ENCODE measurements at regions not wholly inside any gene's neighbourhood (a gene's known extent, or its start where the extent isn't known, plus 50 kb on each side); places are given as distances from the start of the nearest gene placed in this dataset.
"Not testable (repeated sequence)": the region's sequence is repeated elsewhere in the genome, so short reads cannot be mapped to it uniquely, and the experiment has no call there.

GRCh38 chr5:67799732-67800234, 415.8 kb upstream of the PIK3R1 start:
- Mint-ChIP-seq H3K27ac (no peak overlapping the region), H3K36me3 (ENCODE audit: low read depth) (no peaks in the 10 kb centered on the region), H3K27me3 (ENCODE audit: insufficient read depth) (peaks cover 2% of the 10 kb centered on the region; the same call in 1 of the 2 replicates), H3K9me3 (no peaks in the 10 kb centered on the region), H3K4me1 (ENCODE audit: low read depth) (no peaks in the 10 kb centered on the region), H3K4me3 (no peak overlapping the region)
- DNase-seq: peak; percentile 17
- TF ChIP-seq CTCF (IDR thresholded peaks at IDR 0.05): no peak

- H3K4me1 Mint-ChIP-seq (ENCODE audit: low read depth); H3K36me3 Mint-ChIP-seq (ENCODE audit: low read depth); H3K27ac Mint-ChIP-seq; H3K4me3 Mint-ChIP-seq; DNase-seq; H3K27me3 Mint-ChIP-seq (ENCODE audit: insufficient read depth); H3K9me3 Mint-ChIP-seq: not testable (repeated sequence)
Observed at GRCh38 chr5:67798470-67798869, 417.1 kb upstream of the PIK3R1 start.

GRCh38 chr5:67795781-67796477, 419.6 kb upstream of the PIK3R1 start:
- Mint-ChIP-seq H3K27me3 (ENCODE audit: insufficient read depth) (peaks cover 2% of the 10 kb centered on the region; the same call in 1 of the 2 replicates), H3K4me3 (no peak overlapping the region), H3K27ac (no peak overlapping the region), H3K36me3 (ENCODE audit: low read depth) (no peaks in the 10 kb centered on the region), H3K4me1 (ENCODE audit: low read depth) (no peaks in the 10 kb centered on the region), H3K9me3 (no peaks in the 10 kb centered on the region)
- no peak for TF ChIP-seq CTCF (IDR thresholded peaks at IDR 0.05)
- no peak for DNase-seq

GRCh38 chr5:67793966-67794365, 421.6 kb upstream of the PIK3R1 start:
- H3K4me3 Mint-ChIP-seq: no peak overlapping the region
- no peak for TF ChIP-seq CTCF (IDR thresholded peaks at IDR 0.05)
- H3K27ac Mint-ChIP-seq: no peak overlapping the region
- no peak for DNase-seq
- H3K9me3 Mint-ChIP-seq: no peaks in the 10 kb centered on the region
- H3K4me1 Mint-ChIP-seq (ENCODE audit: low read depth): no peaks in the 10 kb centered on the region
- no peaks in the 10 kb centered on the region for H3K36me3 Mint-ChIP-seq (ENCODE audit: low read depth)
- peaks cover 2% of the 10 kb centered on the region; the same call in 1 of the 2 replicates for H3K27me3 Mint-ChIP-seq (ENCODE audit: insufficient read depth)

GRCh38 chr5:67793418-67793817, 422.1 kb upstream of the PIK3R1 start:
- no peaks in the 10 kb centered on the region for H3K36me3 Mint-ChIP-seq (ENCODE audit: low read depth)
- no peak for DNase-seq
- no peak overlapping the region for H3K27ac Mint-ChIP-seq
- no peaks in the 10 kb centered on the region for H3K9me3 Mint-ChIP-seq
- no peaks in the 10 kb centered on the region for H3K4me1 Mint-ChIP-seq (ENCODE audit: low read depth)
- peaks cover 2% of the 10 kb centered on the region; the same call in 1 of the 2 replicates for H3K27me3 Mint-ChIP-seq (ENCODE audit: insufficient read depth)
- no peak overlapping the region for H3K4me3 Mint-ChIP-seq
- TF ChIP-seq CTCF (IDR thresholded peaks at IDR 0.05): no peak

- H3K4me3 Mint-ChIP-seq: no peak overlapping the region
- TF ChIP-seq CTCF (IDR thresholded peaks at IDR 0.05): no peak
- no peaks in the 10 kb centered on the region for H3K36me3 Mint-ChIP-seq (ENCODE audit: low read depth)
- H3K27ac Mint-ChIP-seq: no peak overlapping the region
- no peak for DNase-seq
- H3K27me3 Mint-ChIP-seq (ENCODE audit: insufficient read depth): no peaks in the 10 kb centered on the region; the same call in 1 of the 2 replicates
- no peaks in the 10 kb centered on the region for H3K9me3 Mint-ChIP-seq
- no peaks in the 10 kb centered on the region for H3K4me1 Mint-ChIP-seq (ENCODE audit: low read depth)
Observed at GRCh38 chr5:67792891-67793290, 422.7 kb upstream of the PIK3R1 start.

All from HFFc6 (cell line).